ENCODE measurements at regions not wholly inside any gene's neighbourhood (a gene's known extent, or its start where the extent isn't known, plus 50 kb on each side); places are given as distances from the start of the nearest gene placed in this dataset.

- Mint-ChIP-seq H3K4me3 (no peak overlapping the region), H3K9me3 (peaks cover 25% of the 10 kb centered on the region), H3K36me3 (ENCODE audit: low read depth) (peaks cover 19% of the 10 kb centered on the region), H3K27me3 (ENCODE audit: insufficient read depth, low read depth, poor library complexity) (peaks cover 16% of the 10 kb centered on the region), H3K4me1 (no peaks in the 10 kb centered on the region), H3K27ac (no peak overlapping the region)
- no peaks in the 10 kb centered on the region for H4K20me1 ChIP-seq (replicated peaks; ENCODE audit: insufficient read depth)
- 0 out of 2 replicates have a peak, but pooled peaks cover 5% of the 10 kb centered on the region for H3K27me3 ChIP-seq (ENCODE audit: insufficient read depth)
- no peak overlapping the region for H3K27ac ChIP-seq (ENCODE audit: low read depth)
- no peak overlapping the region for H3K4me3 ChIP-seq
- TF ChIP-seq NANOG (IDR thresholded peaks at IDR 0.05; ENCODE audit: borderline replicate concordance) (no peak), EZH2phosphoT487 (IDR thresholded peaks at IDR 0.05; ENCODE audit: unreplicated experiment) (no peak), POLR2AphosphoS5 (IDR thresholded peaks at IDR 0.05; ENCODE audit: low read depth) (no peak)
- TF ChIP-seq, protein P1, sequence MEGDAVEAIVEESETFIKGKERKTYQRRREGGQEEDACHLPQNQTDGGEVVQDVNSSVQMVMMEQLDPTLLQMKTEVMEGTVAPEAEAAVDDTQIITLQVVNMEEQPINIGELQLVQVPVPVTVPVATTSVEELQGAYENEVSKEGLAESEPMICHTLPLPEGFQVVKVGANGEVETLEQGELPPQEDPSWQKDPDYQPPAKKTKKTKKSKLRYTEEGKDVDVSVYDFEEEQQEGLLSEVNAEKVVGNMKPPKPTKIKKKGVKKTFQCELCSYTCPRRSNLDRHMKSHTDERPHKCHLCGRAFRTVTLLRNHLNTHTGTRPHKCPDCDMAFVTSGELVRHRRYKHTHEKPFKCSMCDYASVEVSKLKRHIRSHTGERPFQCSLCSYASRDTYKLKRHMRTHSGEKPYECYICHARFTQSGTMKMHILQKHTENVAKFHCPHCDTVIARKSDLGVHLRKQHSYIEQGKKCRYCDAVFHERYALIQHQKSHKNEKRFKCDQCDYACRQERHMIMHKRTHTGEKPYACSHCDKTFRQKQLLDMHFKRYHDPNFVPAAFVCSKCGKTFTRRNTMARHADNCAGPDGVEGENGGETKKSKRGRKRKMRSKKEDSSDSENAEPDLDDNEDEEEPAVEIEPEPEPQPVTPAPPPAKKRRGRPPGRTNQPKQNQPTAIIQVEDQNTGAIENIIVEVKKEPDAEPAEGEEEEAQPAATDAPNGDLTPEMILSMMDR (conservative IDR thresholded peaks at IDR 0.05; ENCODE audit: low read depth in 2 of 2), result no peak
- H3K79me2 ChIP-seq (replicated peaks; ENCODE audit: insufficient read depth), result no peaks in the 10 kb centered on the region
- no peak for DNase-seq (ENCODE audit: low spot score)
- H3K9me2 ChIP-seq (ENCODE audit: insufficient read depth), result no peaks in the 10 kb centered on the region
- ATAC-seq, result no peak
- H3K4me1 ChIP-seq (ENCODE audit: insufficient read depth), result no peaks in the 10 kb centered on the region
- no peak overlapping the region for H2AFZ ChIP-seq
- H3K36me3 ChIP-seq (ENCODE audit: insufficient read depth), result no peaks in the 10 kb centered on the region
- H3K4me2 ChIP-seq, result no peak overlapping the region
- H3F3A ChIP-seq (replicated peaks; ENCODE audit: low read depth), result no peaks in the 10 kb centered on the region
These were observed 83.6 kb downstream of the ANXA2R start for GRCh38 chr5:42956551-42956950.

DNA sequence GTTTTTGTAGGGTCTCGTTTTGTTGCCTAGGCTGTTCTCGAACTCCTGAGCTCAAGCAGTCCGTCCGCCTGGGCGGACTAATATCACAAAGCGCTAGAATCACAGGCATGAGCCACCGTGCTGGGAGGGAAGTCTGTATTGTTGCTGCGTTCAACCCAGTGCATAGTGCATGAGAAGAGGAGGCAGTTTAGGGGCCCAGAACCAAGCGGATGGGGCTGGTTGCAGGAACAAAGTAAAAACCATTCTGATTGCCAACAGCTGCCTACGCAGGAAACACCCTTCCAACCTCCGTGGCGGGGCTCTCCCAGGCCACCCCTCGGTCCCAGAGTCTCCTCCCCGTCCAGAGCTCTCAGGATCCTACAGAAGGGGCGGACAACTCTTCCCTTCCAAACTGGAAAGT is 87.1 kb downstream of the ANXA2R start:
- Histone ChIP-seq H2AFZ (no peak overlapping the region), H3K36me3 (ENCODE audit: insufficient read depth) (no peaks in the 10 kb centered on the region), H3K27me3 (ENCODE audit: insufficient read depth) (peaks cover 11% of the 10 kb centered on the region; the same call in 1 of the 2 replicates), H3K4me3 (no peak overlapping the region), H3K79me2 (replicated peaks; ENCODE audit: insufficient read depth) (no peaks in the 10 kb centered on the region), H3K27ac (ENCODE audit: low read depth) (no peak overlapping the region), H3F3A (replicated peaks; ENCODE audit: low read depth) (peaks cover 14% of the 10 kb centered on the region), H4K20me1 (replicated peaks; ENCODE audit: insufficient read depth) (no peaks in the 10 kb centered on the region), H3K4me2 (no peak overlapping the region), H3K4me1 (ENCODE audit: insufficient read depth) (peaks cover 14% of the 10 kb centered on the region), H3K9me2 (ENCODE audit: insufficient read depth) (no peaks in the 10 kb centered on the region)
- Mint-ChIP-seq H3K27ac (no peak overlapping the region), H3K4me1 (peaks cover 15% of the 10 kb centered on the region), H3K4me3 (no peak overlapping the region), H3K36me3 (ENCODE audit: low read depth) (peaks cover 27% of the 10 kb centered on the region), H3K9me3 (peaks cover 35% of the 10 kb centered on the region), H3K27me3 (ENCODE audit: insufficient read depth, low read depth, poor library complexity) (peaks cover 25% of the 10 kb centered on the region)
- ATAC-seq (no peak), DNase-seq (ENCODE audit: low spot score) (no peak)
- TF ChIP-seq NANOG (IDR thresholded peaks at IDR 0.05; ENCODE audit: borderline replicate concordance) (no peak), ZNF114 (CRISPR knock-in tag; IDR thresholded peaks at IDR 0.05) (no peak), EZH2 (IDR thresholded peaks at IDR 0.05; ENCODE audit: low read depth, unreplicated experiment) (no peak), CREB1 (CRISPR knock-in tag; IDR thresholded peaks at IDR 0.05; ENCODE audit: low read depth) (no peak), POLR2AphosphoS5 (IDR thresholded peaks at IDR 0.05; ENCODE audit: low read depth) (no peak), STAT1 (IDR thresholded peaks at IDR 0.05; ENCODE audit: unreplicated experiment) (no peak), EZH2phosphoT487 (IDR thresholded peaks at IDR 0.05; ENCODE audit: unreplicated experiment) (no peak), REST (IDR thresholded peaks at IDR 0.05; ENCODE audit: unreplicated experiment) (no peak)
- TF ChIP-seq, protein P2, sequence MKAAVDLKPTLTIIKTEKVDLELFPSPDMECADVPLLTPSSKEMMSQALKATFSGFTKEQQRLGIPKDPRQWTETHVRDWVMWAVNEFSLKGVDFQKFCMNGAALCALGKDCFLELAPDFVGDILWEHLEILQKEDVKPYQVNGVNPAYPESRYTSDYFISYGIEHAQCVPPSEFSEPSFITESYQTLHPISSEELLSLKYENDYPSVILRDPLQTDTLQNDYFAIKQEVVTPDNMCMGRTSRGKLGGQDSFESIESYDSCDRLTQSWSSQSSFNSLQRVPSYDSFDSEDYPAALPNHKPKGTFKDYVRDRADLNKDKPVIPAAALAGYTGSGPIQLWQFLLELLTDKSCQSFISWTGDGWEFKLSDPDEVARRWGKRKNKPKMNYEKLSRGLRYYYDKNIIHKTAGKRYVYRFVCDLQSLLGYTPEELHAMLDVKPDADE (IDR thresholded peaks at IDR 0.05), result no peak

Measured in GM23338 (cell line).